RWPE2 (cell line): ENCODE measurements at regions not wholly inside any gene's neighbourhood (a gene's known extent, or its start where the extent isn't known, plus 50 kb on each side); places are given as distances from the start of the nearest gene placed in this dataset.

ENCODE experiments used
- ATAC-seq: fragments of 200-7000 bp; cut with Tn5 transposase; 3 replicates; pipeline ENCODE4 v1.9.1; 2021; ENCODE audit warnings: low read depth
- DNase-seq: peaks from one replicate; pipeline ENCODE4 v3.0.0-alpha.2; 2020; ENCODE audit warnings: low spot score
- H3K27ac ChIP-seq: fragments of 450-650 bp; 2 replicates; pipeline ENCODE4 v1.5.1; 2017; ENCODE audit warnings: mild to moderate bottlenecking; ENCODE audit not compliant: poor library complexity, severe bottlenecking
- H3K27me3 ChIP-seq: fragments of 250-450 bp; sonication (Bioruptor Pico); 2 replicates; pipeline ENCODE4 v1.5.1; 2021; ENCODE audit warnings: mild to moderate bottlenecking, moderate library complexity; ENCODE audit not compliant: insufficient read depth, poor library complexity, severe bottlenecking
- H3K36me3 ChIP-seq: fragments of 250-450 bp; sonication (Bioruptor Pico); 2 replicates; pipeline ENCODE4 v1.5.1; 2020; ENCODE audit warnings: low read depth, mild to moderate bottlenecking, moderate library complexity
- H3K4me1 ChIP-seq: fragments of 250-450 bp; sonication (Bioruptor Pico); 2 replicates; pipeline ENCODE4 v1.5.1; 2021; ENCODE audit warnings: mild to moderate bottlenecking, moderate library complexity; ENCODE audit not compliant: insufficient read depth, poor library complexity, severe bottlenecking
- H3K4me3 ChIP-seq: fragments of 250-450 bp; sonication (Bioruptor Pico); 2 replicates; pipeline ENCODE4 v1.5.1; 2021; ENCODE audit warnings: mild to moderate bottlenecking, moderate library complexity; ENCODE audit not compliant: severe bottlenecking
- H3K9me3 ChIP-seq: fragments of 250-450 bp; sonication (Bioruptor Pico); 2 replicates; pipeline ENCODE4 v1.5.1; 2021; ENCODE audit warnings: mild to moderate bottlenecking, moderate library complexity; ENCODE audit not compliant: severe bottlenecking
- TF ChIP-seq, protein P1 (sequence below): fragments of 450-650 bp; IDR thresholded peaks from one replicate; pipeline ENCODE4 v1.5.1; 2017; ENCODE audit warnings: mild to moderate bottlenecking, moderate library complexity; ENCODE audit not compliant: poor library complexity, severe bottlenecking

DNA sequence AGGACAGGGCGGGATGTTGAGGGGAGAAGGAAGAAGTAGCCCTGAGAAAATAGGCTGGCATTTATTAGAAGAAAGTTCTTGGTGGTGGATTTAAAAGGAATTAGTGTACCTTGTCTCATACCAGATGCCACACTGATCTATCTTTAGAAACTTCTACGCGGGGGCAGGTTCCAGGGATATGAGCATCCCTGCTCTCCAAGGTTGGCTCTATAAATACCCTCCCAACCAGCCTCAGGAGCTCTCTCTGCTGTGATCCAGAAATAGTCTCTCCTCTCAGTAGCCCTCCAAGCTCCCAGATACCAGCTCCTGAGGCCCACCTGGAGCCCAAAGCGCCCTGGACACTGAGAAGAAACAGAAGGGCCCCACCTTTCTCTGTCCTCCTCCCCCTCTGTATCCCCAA lies 128.3 kb upstream of the TNR start:
- no peaks in the 10 kb centered on the region for H3K27me3 ChIP-seq
- no peaks in the 10 kb centered on the region for H3K9me3 ChIP-seq
- DNase-seq (no peak), ATAC-seq (no peak)
- TF ChIP-seq, protein P1, sequence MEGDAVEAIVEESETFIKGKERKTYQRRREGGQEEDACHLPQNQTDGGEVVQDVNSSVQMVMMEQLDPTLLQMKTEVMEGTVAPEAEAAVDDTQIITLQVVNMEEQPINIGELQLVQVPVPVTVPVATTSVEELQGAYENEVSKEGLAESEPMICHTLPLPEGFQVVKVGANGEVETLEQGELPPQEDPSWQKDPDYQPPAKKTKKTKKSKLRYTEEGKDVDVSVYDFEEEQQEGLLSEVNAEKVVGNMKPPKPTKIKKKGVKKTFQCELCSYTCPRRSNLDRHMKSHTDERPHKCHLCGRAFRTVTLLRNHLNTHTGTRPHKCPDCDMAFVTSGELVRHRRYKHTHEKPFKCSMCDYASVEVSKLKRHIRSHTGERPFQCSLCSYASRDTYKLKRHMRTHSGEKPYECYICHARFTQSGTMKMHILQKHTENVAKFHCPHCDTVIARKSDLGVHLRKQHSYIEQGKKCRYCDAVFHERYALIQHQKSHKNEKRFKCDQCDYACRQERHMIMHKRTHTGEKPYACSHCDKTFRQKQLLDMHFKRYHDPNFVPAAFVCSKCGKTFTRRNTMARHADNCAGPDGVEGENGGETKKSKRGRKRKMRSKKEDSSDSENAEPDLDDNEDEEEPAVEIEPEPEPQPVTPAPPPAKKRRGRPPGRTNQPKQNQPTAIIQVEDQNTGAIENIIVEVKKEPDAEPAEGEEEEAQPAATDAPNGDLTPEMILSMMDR: no peak
- H3K27ac ChIP-seq: no peak overlapping the region
- no peaks in the 10 kb centered on the region for H3K4me1 ChIP-seq
- no peak overlapping the region for H3K4me3 ChIP-seq
- H3K36me3 ChIP-seq: no peaks in the 10 kb centered on the region

DNA sequence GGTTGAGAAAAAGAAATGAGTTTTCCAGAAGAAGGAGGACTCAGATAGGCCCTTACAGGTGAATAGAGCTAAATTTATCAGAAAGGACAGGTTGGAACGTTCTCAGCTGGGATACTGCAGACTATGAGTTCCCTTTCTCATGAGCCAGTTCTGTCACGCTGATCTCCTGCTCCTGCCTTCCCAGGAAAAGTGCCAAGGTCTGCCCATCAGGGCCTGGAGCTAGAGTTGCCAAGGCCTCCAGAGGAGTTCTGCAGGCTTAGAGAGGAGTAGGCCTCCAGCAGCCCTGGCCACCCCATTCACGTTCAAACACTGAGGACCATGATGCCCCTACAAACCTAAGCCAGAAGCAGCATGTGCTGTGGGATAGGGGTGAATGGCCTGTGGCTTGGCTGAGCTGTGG lies 126.8 kb upstream of the TNR start:
- DNase-seq (no peak), ATAC-seq (no peak)
- Histone ChIP-seq H3K36me3 (no peaks in the 10 kb centered on the region), H3K9me3 (no peaks in the 10 kb centered on the region), H3K27ac (no peak overlapping the region), H3K27me3 (no peaks in the 10 kb centered on the region), H3K4me1 (no peaks in the 10 kb centered on the region), H3K4me3 (no peak overlapping the region)
- TF ChIP-seq, protein P1: no peak

DNA sequence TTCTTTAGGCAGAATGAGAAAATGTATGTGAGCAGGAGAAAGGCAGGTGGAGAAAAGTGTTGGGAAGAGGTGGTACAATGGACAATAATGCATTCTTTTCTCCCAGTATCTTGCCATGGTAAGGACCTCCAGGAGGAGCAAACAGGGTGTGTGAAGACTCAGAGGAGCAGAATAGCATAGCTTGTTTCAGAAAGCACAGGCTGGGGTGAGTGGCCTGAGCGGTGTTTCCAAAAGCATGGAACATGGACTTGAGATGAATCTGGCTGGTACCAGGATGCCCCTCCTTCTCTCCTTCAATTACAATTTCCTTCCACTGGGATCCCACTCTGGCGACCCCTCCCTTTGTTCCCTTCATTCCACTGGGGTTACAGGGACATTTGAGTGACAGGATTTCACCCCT lies 123.4 kb upstream of the TNR start:
- TF ChIP-seq, protein P1: no peak
- H3K27me3 ChIP-seq: peaks cover under 1% of the 10 kb centered on the region
- H3K4me3 ChIP-seq: no peak overlapping the region
- DNase-seq (no peak), ATAC-seq (no peak)
- no peak overlapping the region for H3K27ac ChIP-seq
- H3K36me3 ChIP-seq: no peaks in the 10 kb centered on the region
- H3K9me3 ChIP-seq: no peaks in the 10 kb centered on the region
- H3K4me1 ChIP-seq: no peaks in the 10 kb centered on the region

DNA sequence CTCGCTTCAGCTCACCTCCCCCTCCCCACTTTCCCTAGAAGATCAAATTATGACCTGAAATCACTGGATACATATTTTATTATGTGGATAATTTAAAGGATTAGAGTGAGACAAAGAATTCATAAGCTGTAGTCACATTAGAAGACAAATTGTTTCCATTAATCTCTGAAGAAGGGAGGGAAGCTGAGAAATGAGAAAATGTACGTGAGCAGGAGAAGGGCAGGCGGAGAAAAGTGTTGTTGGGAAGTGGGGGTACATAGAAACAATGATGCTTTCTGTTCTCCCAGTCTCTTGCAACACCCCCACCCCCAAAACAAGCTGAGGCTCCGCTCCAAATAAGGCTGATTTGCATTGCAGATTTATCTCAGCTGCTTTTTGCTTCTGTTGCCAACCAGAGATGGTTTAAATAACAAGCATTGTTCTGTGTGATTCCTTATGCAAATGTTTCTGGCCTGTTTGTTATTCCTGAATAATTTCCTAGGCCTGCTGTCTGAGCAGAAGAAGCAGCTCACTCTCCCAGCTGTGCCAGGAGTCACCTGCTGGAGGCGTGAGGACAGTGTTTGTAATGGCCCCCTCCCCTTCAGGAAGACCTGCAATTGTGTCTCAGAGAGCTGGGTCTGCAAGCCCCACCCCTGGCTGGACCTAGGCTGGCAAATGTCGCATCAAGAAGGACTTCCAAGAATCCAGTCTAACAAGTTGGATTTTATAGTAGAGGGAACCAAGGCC lies 121.8 kb upstream of the TNR start:
- ATAC-seq (no peak), DNase-seq (no peak)
- Histone ChIP-seq H3K36me3 (no peaks in the 10 kb centered on the region), H3K4me3 (no peak overlapping the region), H3K27me3 (peaks cover 10% of the 10 kb centered on the region), H3K9me3 (no peaks in the 10 kb centered on the region), H3K27ac (no peak overlapping the region), H3K4me1 (no peaks in the 10 kb centered on the region)
- TF ChIP-seq, protein P1: no peak

DNA sequence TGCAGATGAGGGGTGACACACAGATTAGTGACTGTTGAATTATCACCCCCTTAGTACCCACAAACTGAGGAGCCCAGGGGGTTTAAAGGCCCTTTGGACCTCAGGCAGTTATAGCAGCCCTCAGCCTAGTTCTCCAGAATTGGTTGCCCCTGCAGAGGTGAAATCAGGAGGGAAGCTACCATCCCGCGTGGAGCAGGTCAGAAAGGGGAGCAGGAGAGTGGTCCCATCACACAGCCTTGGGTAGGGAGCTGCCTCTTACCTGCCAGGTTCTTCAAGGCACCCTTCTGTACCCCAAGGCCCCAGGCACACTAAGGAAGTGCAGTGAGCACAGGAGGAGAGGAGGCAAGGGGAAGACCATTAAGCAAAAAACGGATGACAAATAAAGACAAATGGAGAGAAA lies 121.2 kb upstream of the TNR start:
- H3K36me3 ChIP-seq: no peaks in the 10 kb centered on the region
- peaks cover 16% of the 10 kb centered on the region for H3K27me3 ChIP-seq
- H3K4me1 ChIP-seq: no peaks in the 10 kb centered on the region
- DNase-seq: no peak
- no peaks in the 10 kb centered on the region for H3K9me3 ChIP-seq
- H3K4me3 ChIP-seq: no peak overlapping the region
- ATAC-seq: no peak
- no peak overlapping the region for H3K27ac ChIP-seq
- TF ChIP-seq, protein P1: no peak
